ENCODE measurements at regions not wholly inside any gene's neighbourhood (a gene's known extent, or its start where the extent isn't known, plus 50 kb on each side); places are given as distances from the start of the nearest gene placed in this dataset.

- Histone ChIP-seq H3K4me2 (replicated peaks; ENCODE audit: low read depth, low read length, poor library complexity, severe bottlenecking) (no peak overlapping the region), H3K79me2 (ENCODE audit: control insufficient read depth, insufficient read depth, low read length) (no peaks in the 10 kb centered on the region), H3K9me3 (ENCODE audit: control extremely low read depth in 1 of 3, control insufficient read depth in 2 of 3, insufficient read depth in 1 of 3, low read length in 2 of 3) (no peaks in the 10 kb centered on the region), H3K36me3 (replicated peaks in 1 of 2; ENCODE audit: control extremely low read depth in 1 of 2, control insufficient read depth in 1 of 2, extremely low read depth in 1 of 2, insufficient read depth in 2 of 2, low read length in 1 of 2) (no peaks in the 10 kb centered on the region), H3K9ac (ENCODE audit: low read length) (no peak overlapping the region), H3K27ac (ENCODE audit: low read length in 2 of 2) (no peak overlapping the region), H3K4me1 (ENCODE audit: control insufficient read depth in 2 of 2, insufficient read depth in 2 of 2, low read length in 2 of 2) (no peaks in the 10 kb centered on the region), H3K4me3 (ENCODE audit: control extremely low read depth in 1 of 5, extremely low read depth in 1 of 5, insufficient read depth in 1 of 5, low read depth in 2 of 5, low read length in 4 of 5) (no peak overlapping the region), H3K27me3 (replicated peaks in 1 of 4; ENCODE audit: control extremely low read depth in 1 of 4, control insufficient read depth in 3 of 4, insufficient read depth in 4 of 4, low read length in 3 of 4) (peaks cover 0 to 2% (median 0%) of the 10 kb centered on the region in 4 experiments), H4K20me1 (ENCODE audit: control insufficient read depth, insufficient read depth, low read length, poor library complexity, severe bottlenecking) (no peaks in the 10 kb centered on the region), H2AFZ (ENCODE audit: insufficient read depth, low read depth, low read length, poor library complexity, severe bottlenecking) (no peak overlapping the region)
- Mint-ChIP-seq H3K27me3 (no peaks in the 10 kb centered on the region), H3K4me3 (no peak overlapping the region), H3K4me1 (no peaks in the 10 kb centered on the region), H3K27ac (no peak overlapping the region), H3K9me3 (ENCODE audit: insufficient read depth) (no peaks in the 10 kb centered on the region)
- WGBS (ENCODE audit: insufficient coverage), result no CpG with 5 or more reads among the region's 2 CpGs
- no peak for DNase-seq
- ATAC-seq (ENCODE audit: low read depth), result no peak
- intact Hi-C loops (cut with micrococcal nuclease), result no loop called here
- ChIA-PET CTCF (no interaction called here), POLR2A (no interaction called here)
- TF ChIP-seq CTCF (IDR thresholded peaks at IDR 0.05) (no peak), EZH2 (IDR thresholded peaks at IDR 0.05; ENCODE audit: borderline replicate concordance, insufficient read depth, low read depth, low read length, poor library complexity, severe bottlenecking) (no peak)
These were observed 297.3 kb upstream of the CASK start for GRCh38 chrX:42220666-42221065.

- H3K27me3 ChIP-seq (replicated peaks in 1 of 4; ENCODE audit: control extremely low read depth in 1 of 4, control insufficient read depth in 3 of 4, insufficient read depth in 4 of 4, low read length in 3 of 4), result peaks cover 0 to 2% (median 0%) of the 10 kb centered on the region in 4 experiments
- Mint-ChIP-seq H3K27me3 (no peaks in the 10 kb centered on the region), H3K4me3 (no peak overlapping the region), H3K9me3 (ENCODE audit: insufficient read depth) (no peaks in the 10 kb centered on the region), H3K4me1 (no peaks in the 10 kb centered on the region), H3K27ac (no peak overlapping the region)
- no peaks in the 10 kb centered on the region for H3K4me1 ChIP-seq (ENCODE audit: control insufficient read depth in 2 of 2, insufficient read depth in 2 of 2, low read length in 2 of 2)
- ChIA-PET CTCF (no interaction called here), POLR2A (no interaction called here)
- H3K9ac ChIP-seq (ENCODE audit: low read length), result no peak overlapping the region
- H3K27ac ChIP-seq (ENCODE audit: low read length in 2 of 2), result no peak overlapping the region
- H3K4me3 ChIP-seq (ENCODE audit: control extremely low read depth in 1 of 5, extremely low read depth in 1 of 5, insufficient read depth in 1 of 5, low read depth in 2 of 5, low read length in 4 of 5), result no peak overlapping the region
- intact Hi-C loops (cut with micrococcal nuclease), result no loop called here
- H2AFZ ChIP-seq (ENCODE audit: insufficient read depth, low read depth, low read length, poor library complexity, severe bottlenecking), result no peak overlapping the region
- ATAC-seq (ENCODE audit: low read depth) (no peak), DNase-seq (no peak)
- no peak for TF ChIP-seq CTCF (IDR thresholded peaks at IDR 0.05)
- no peak for TF ChIP-seq EZH2 (IDR thresholded peaks at IDR 0.05; ENCODE audit: borderline replicate concordance, insufficient read depth, low read depth, low read length, poor library complexity, severe bottlenecking)
- WGBS (ENCODE audit: insufficient coverage), result 100% methylated on average over 2 of the region's 6 CpGs
- H4K20me1 ChIP-seq (ENCODE audit: control insufficient read depth, insufficient read depth, low read length, poor library complexity, severe bottlenecking), result no peaks in the 10 kb centered on the region
- no peaks in the 10 kb centered on the region for H3K9me3 ChIP-seq (ENCODE audit: control extremely low read depth in 1 of 3, control insufficient read depth in 2 of 3, insufficient read depth in 1 of 3, low read length in 2 of 3)
- no peak overlapping the region for H3K4me2 ChIP-seq (replicated peaks; ENCODE audit: low read depth, low read length, poor library complexity, severe bottlenecking)
- H3K36me3 ChIP-seq (replicated peaks in 1 of 2; ENCODE audit: control extremely low read depth in 1 of 2, control insufficient read depth in 1 of 2, extremely low read depth in 1 of 2, insufficient read depth in 2 of 2, low read length in 1 of 2), result no peaks in the 10 kb centered on the region
- no peaks in the 10 kb centered on the region for H3K79me2 ChIP-seq (ENCODE audit: control insufficient read depth, insufficient read depth, low read length)
These were observed 296.7 kb upstream of the CASK start for GRCh38 chrX:42220083-42220482.
